Mesendoderm (in vitro differentiated cells): ENCODE measurements at regions not wholly inside any gene's neighbourhood (a gene's known extent, or its start where the extent isn't known, plus 50 kb on each side); places are given as distances from the start of the nearest gene placed in this dataset.
"Not testable (repeated sequence)": the region's sequence is repeated elsewhere in the genome, so short reads cannot be mapped to it uniquely, and the experiment has no call there.

Source experiments
- DNase-seq: peaks from one replicate; pipeline ENCODE4 v3.0.0; 2013
- H2AK5ac ChIP-seq: 2 replicates; pipeline ENCODE4 v1.6.1; 2013; ENCODE audit warnings: low read length, inconsistent platforms
- H2BK120ac ChIP-seq: 2 replicates; pipeline ENCODE4 v1.6.1; 2013; ENCODE audit warnings: low read depth, mild to moderate bottlenecking, low read length, moderate library complexity, mixed read lengths
- H2BK15ac ChIP-seq: replicated peaks from 2 replicates; pipeline ENCODE4 v1.6.1; 2013; ENCODE audit warnings: low read depth, mild to moderate bottlenecking, moderate library complexity
- H2BK5ac ChIP-seq: 2 replicates; pipeline ENCODE4 v1.6.1; 2013; ENCODE audit warnings: low read length, inconsistent platforms
- H3K18ac ChIP-seq: 2 replicates; pipeline ENCODE4 v1.6.1; 2013; ENCODE audit warnings: mild to moderate bottlenecking, low read length, mixed read lengths
- H3K23ac ChIP-seq: one replicate; pipeline ENCODE4 v1.6.1; 2013; ENCODE audit warnings: low read length
- H3K27ac ChIP-seq: 2 replicates; pipeline ENCODE4 v1.5.1; 2013; ENCODE audit warnings: low read depth, mild to moderate bottlenecking, inconsistent platforms, low read length, moderate library complexity
- H3K27me3 ChIP-seq: 2 replicates; pipeline ENCODE4 v1.6.1; 2013; ENCODE audit warnings: low read length, control low read depth, mild to moderate bottlenecking, inconsistent platforms; ENCODE audit not compliant: insufficient read depth, poor library complexity
- H3K36me3 ChIP-seq: 2 replicates; pipeline ENCODE4 v1.6.1; 2013; ENCODE audit warnings: low read length, inconsistent platforms; ENCODE audit not compliant: control insufficient read depth, insufficient read depth
- H3K4ac ChIP-seq: one replicate; pipeline ENCODE4 v1.6.1; 2013; ENCODE audit warnings: low read depth, mild to moderate bottlenecking, low read length, moderate library complexity
- H3K4me1 ChIP-seq: 2 replicates; pipeline ENCODE4 v1.6.1; 2013; ENCODE audit warnings: low read depth, low read length, inconsistent platforms; ENCODE audit not compliant: control insufficient read depth
- H3K4me2 ChIP-seq: 2 replicates; pipeline ENCODE4 v1.6.1; 2013; ENCODE audit warnings: low read length
- H3K4me3 ChIP-seq: 2 replicates; pipeline ENCODE4 v1.5.1; 2013; ENCODE audit warnings: mild to moderate bottlenecking, low read length
- H3K56ac ChIP-seq: one replicate; pipeline ENCODE4 v1.6.1; 2013; ENCODE audit warnings: low read length
- H3K79me1 ChIP-seq: 2 replicates; pipeline ENCODE4 v1.6.1; 2013; ENCODE audit warnings: low read length, inconsistent platforms
- H3K79me2 ChIP-seq: 2 replicates; pipeline ENCODE4 v1.6.1; 2013; ENCODE audit warnings: mild to moderate bottlenecking, low read length; ENCODE audit not compliant: control insufficient read depth, insufficient read depth
- H3K9ac ChIP-seq: 2 replicates; pipeline ENCODE4 v1.6.1; 2013; ENCODE audit warnings: low read length, inconsistent platforms
- H4K5ac ChIP-seq: one replicate; pipeline ENCODE4 v1.6.1; 2013; ENCODE audit warnings: low read length
- H4K8ac ChIP-seq: one replicate; pipeline ENCODE4 v1.6.1; 2013; ENCODE audit warnings: low read depth, mild to moderate bottlenecking, control low read depth, low read length, moderate library complexity
- WGBS: extraction: QIAGEN DNeasy Blood & Tissue Kit; methylation state at CpG from one replicate; pipeline ENCODE4 v1.1.7; 2013; ENCODE audit warnings: low lambda C conversion rate, missing lambda C conversion rate; ENCODE audit not compliant: insufficient coverage; ENCODE audit errors: extremely low coverage; 5-methylcytosine and 5-hydroxymethylcytosine counted together

DNA sequence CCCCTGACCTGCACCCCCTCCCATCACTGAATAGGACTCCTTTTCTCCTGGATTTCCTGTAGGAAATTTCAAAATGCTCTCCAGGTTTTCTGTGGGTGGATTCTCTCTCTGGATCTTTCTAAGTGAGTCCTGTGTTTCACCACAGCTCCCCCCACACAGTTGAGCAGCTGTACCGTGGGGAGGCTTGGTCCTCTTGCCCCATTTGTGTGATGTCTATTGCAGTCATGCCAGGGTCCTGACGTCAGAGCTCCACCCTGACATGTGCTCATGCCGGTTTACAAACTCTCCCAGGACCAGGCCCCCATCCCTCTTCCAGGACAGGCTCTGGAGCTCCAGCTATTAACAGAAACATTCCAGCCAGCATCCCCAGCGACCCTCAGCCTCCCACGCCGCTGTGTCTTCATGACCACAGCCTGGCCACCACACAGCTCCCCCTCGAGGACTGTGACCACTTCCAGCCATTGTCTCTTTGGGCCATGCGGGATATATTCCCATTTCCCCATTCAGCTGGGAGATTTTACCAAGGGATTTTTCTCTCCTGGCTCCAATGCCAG is 185.3 kb downstream of the LMLN start:
- WGBS = no CpG with 5 or more reads among the region's 8 CpGs
- not testable (repeated sequence) for H4K8ac ChIP-seq, H3K79me2 ChIP-seq

DNA sequence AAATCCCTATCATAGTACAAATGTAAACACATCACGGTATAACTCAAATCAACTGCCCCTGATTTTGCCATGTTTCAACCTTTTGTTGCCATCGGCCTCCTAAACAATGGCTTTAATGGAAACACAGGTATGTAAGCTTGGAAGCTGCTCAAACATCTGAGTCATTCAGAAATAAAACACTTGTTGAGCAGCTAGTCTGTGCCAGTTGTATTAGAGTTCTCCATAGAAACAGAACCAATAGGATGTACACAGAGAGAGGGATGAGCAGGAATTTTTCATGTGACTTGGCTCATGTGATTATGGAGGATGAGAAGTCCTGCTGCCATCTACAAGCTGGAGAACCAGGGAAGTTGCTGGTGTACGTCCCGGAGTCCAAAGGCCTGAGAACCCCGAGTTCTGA is 186.1 kb downstream of the LMLN start:
- H3K36me3 ChIP-seq, H2BK120ac ChIP-seq, H3K18ac ChIP-seq, H3K4me1 ChIP-seq, H3K79me2 ChIP-seq, H3K9ac ChIP-seq, H3K56ac ChIP-seq, H4K8ac ChIP-seq, H3K4me2 ChIP-seq, H3K27me3 ChIP-seq, H2BK15ac ChIP-seq, H2BK5ac ChIP-seq, H3K27ac ChIP-seq, H2AK5ac ChIP-seq, H3K23ac ChIP-seq, H3K4ac ChIP-seq, H4K5ac ChIP-seq, H3K79me1 ChIP-seq, DNase-seq, H3K4me3 ChIP-seq: not testable (repeated sequence)
- WGBS = no CpG with 5 or more reads among the region's 5 CpGs

More for the DNA sequence above, 185.3 kb downstream of the LMLN start:
- H4K5ac ChIP-seq, H3K4me1 ChIP-seq, H3K36me3 ChIP-seq, H3K27ac ChIP-seq, H3K23ac ChIP-seq, H3K9ac ChIP-seq, H3K4me2 ChIP-seq, H3K56ac ChIP-seq, H2BK120ac ChIP-seq, H2BK15ac ChIP-seq, H2AK5ac ChIP-seq, DNase-seq, H2BK5ac ChIP-seq, H3K4me3 ChIP-seq, H3K79me1 ChIP-seq, H3K18ac ChIP-seq, H3K27me3 ChIP-seq, H3K4ac ChIP-seq: not testable (repeated sequence)

DNA sequence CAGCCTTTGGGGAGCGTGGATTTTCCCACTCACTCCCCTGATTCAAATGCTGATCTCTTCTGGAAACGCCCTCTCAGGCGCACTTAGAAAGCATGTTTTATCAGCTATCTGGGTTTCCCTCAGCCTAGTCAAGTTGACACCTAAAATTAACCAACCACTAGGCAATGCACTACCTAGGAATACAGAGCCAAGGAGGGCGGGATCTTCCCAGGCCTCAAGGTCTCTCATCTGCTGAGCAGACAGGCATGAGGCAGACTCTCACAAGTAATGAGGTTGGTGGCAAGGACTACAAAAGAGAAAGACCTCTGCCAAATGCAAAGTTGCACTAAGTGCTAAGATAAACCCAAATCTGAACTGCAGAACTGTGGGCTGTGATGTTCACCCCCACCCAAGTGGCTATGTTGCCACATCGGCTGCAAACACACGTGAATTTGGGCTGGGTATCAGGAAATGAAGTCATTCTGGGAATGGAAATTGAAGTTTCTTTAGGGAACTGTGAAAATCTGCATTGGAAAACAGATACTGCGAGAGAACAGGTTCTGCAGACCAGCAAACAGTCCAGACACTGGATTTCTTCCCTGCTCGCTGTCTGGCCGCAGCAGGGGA is 186.6 kb downstream of the LMLN start:
- not testable (repeated sequence) for H3K4me1 ChIP-seq, H4K5ac ChIP-seq, H3K4ac ChIP-seq, H2BK15ac ChIP-seq, H2AK5ac ChIP-seq, DNase-seq, H3K18ac ChIP-seq, H2BK120ac ChIP-seq, H3K23ac ChIP-seq, H3K4me3 ChIP-seq, H3K79me1 ChIP-seq, H3K79me2 ChIP-seq, H4K8ac ChIP-seq, H3K9ac ChIP-seq, H2BK5ac ChIP-seq, H3K4me2 ChIP-seq, H3K27ac ChIP-seq, H3K56ac ChIP-seq, H3K27me3 ChIP-seq, H3K36me3 ChIP-seq
- no CpG with 5 or more reads among the region's 9 CpGs for WGBS

DNA sequence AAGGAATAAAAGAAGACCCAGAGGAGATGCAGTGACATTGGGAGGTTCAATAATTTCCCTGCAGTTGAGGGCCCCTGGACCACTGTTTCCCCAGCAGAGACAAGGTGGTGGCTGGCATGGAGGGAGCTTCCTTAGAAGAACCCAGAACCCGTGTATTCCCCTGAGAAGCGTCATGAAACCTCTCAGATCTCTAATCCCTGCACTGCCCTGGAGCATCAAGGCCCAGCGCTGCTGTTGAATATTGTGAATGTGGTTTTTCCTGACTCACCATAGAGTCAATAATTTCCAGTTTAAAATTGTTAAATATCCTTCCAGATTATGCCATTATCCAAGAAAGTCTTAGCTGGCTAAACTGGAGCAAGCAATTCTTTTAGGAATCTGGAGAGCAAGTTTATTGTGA is 187.2 kb downstream of the LMLN start:
- not testable (repeated sequence) for H3K4me3 ChIP-seq, H3K56ac ChIP-seq, DNase-seq, H2BK15ac ChIP-seq, H3K79me2 ChIP-seq, H3K9ac ChIP-seq, H2BK5ac ChIP-seq, H3K79me1 ChIP-seq, H4K8ac ChIP-seq, H3K4me2 ChIP-seq, H2BK120ac ChIP-seq, H2AK5ac ChIP-seq, H3K4me1 ChIP-seq, H3K36me3 ChIP-seq, H4K5ac ChIP-seq, H3K27me3 ChIP-seq, H3K23ac ChIP-seq, H3K18ac ChIP-seq, H3K4ac ChIP-seq, H3K27ac ChIP-seq
- WGBS = no CpG with 5 or more reads among the region's 3 CpGs

- peak; percentile 88 for DNase-seq
- H3K4me1 ChIP-seq, H4K5ac ChIP-seq, H3K79me2 ChIP-seq, H2BK120ac ChIP-seq, H3K27me3 ChIP-seq, H3K4me2 ChIP-seq, H3K9ac ChIP-seq, H3K56ac ChIP-seq, H3K18ac ChIP-seq, H3K79me1 ChIP-seq, H3K4me3 ChIP-seq, H2BK5ac ChIP-seq, H4K8ac ChIP-seq, H3K4ac ChIP-seq, H3K23ac ChIP-seq, H3K27ac ChIP-seq, H3K36me3 ChIP-seq, H2AK5ac ChIP-seq, H2BK15ac ChIP-seq: not testable (repeated sequence)
- no CpG with 5 or more reads among the region's 6 CpGs for WGBS
Observed at GRCh38 chr3:198147993-198148392, 188.0 kb downstream of the LMLN start.

- H3K23ac ChIP-seq, DNase-seq, H3K79me2 ChIP-seq, H3K4ac ChIP-seq, H2BK120ac ChIP-seq, H3K4me2 ChIP-seq, H3K4me3 ChIP-seq, H3K79me1 ChIP-seq, H4K8ac ChIP-seq, H3K9ac ChIP-seq, H2AK5ac ChIP-seq, H3K27me3 ChIP-seq, H3K56ac ChIP-seq, H2BK15ac ChIP-seq, H3K4me1 ChIP-seq, H3K36me3 ChIP-seq, H3K18ac ChIP-seq, H3K27ac ChIP-seq, H2BK5ac ChIP-seq, H4K5ac ChIP-seq: not testable (repeated sequence)
- no CpG with 5 or more reads among the region's 5 CpGs for WGBS
Observed at GRCh38 chr3:198149904-198150303, 189.9 kb downstream of the LMLN start.
